Sigmoid colon (tissue), 4 donors: ENCODE measurements at regions not wholly inside any gene's neighbourhood (a gene's known extent, or its start where the extent isn't known, plus 50 kb on each side); places are given as distances from the start of the nearest gene placed in this dataset.

ENCODE experiments used
- POLR2A ChIP-seq, 2 donors: fragments of 450-650 bp; IDR thresholded peaks; one replicate each; pipeline ENCODE4 v1.6.1; 2016; ENCODE audit warnings: antibody characterized with exemption in 2 of 2, mild to moderate bottlenecking in 2 of 2, moderate library complexity in 2 of 2
- POLR2AphosphoS5 ChIP-seq, 4 donors: sonication (generic); formaldehyde crosslinking; IDR thresholded peaks; one replicate each; pipeline ENCODE4 v1.6.1; 2017; ENCODE audit warnings: antibody characterized with exemption in 4 of 4
- TF ChIP-seq, protein P1 (sequence below), 4 experiments: fragments of 450-650 bp in 3 of 4; fragments of 200-600 bp in 1 of 4; IDR thresholded peaks; one replicate each; pipeline ENCODE4 v1.5.1; 2016 to 2019; ENCODE audit warnings: antibody characterized with exemption in 4 of 4, mild to moderate bottlenecking in 3 of 4, moderate library complexity in 2 of 4

DNA sequence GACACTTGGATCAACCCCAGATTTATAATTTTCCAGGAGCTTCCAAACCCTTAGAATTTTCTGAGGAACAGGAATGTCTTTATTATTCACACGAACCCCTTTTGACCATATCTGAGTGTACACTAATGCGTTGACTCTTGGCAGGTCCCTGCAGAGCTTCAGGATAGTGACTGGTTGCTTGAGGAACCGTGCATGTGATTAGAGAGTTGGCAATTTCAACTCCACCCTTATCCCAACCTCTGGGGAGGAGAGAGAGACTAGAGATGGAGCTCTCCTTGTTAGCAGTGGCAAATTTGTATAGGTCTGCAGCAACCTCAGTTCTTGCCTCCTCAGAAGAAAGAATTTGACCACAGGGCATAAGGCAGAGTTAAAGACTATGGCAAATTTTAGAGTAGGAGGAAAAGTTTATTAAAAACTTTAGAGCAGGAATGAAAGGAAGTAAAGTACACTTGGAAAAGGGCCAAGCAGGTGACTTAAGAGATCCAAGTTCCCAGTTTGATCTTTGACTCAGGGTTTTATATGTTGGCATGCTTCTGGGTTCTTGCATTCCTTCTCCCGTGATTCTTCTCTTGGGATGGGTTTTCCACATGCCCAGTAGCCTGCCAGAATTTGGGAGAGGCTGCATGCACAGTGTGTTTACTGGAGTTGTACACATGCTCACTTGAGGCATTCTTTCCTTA is 93.8 kb upstream of the ETV3 start:
- TF ChIP-seq, protein P1, sequence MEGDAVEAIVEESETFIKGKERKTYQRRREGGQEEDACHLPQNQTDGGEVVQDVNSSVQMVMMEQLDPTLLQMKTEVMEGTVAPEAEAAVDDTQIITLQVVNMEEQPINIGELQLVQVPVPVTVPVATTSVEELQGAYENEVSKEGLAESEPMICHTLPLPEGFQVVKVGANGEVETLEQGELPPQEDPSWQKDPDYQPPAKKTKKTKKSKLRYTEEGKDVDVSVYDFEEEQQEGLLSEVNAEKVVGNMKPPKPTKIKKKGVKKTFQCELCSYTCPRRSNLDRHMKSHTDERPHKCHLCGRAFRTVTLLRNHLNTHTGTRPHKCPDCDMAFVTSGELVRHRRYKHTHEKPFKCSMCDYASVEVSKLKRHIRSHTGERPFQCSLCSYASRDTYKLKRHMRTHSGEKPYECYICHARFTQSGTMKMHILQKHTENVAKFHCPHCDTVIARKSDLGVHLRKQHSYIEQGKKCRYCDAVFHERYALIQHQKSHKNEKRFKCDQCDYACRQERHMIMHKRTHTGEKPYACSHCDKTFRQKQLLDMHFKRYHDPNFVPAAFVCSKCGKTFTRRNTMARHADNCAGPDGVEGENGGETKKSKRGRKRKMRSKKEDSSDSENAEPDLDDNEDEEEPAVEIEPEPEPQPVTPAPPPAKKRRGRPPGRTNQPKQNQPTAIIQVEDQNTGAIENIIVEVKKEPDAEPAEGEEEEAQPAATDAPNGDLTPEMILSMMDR (IDR thresholded peaks at IDR 0.05), result no peak
- TF ChIP-seq POLR2A (IDR thresholded peaks at IDR 0.05) (no peak), POLR2AphosphoS5 (IDR thresholded peaks at IDR 0.05) (no peak)
